GM21390 (cell line): ENCODE measurements at regions not wholly inside any gene's neighbourhood (a gene's known extent, or its start where the extent isn't known, plus 50 kb on each side); places are given as distances from the start of the nearest gene placed in this dataset.
"Not testable (repeated sequence)": the region's sequence is repeated elsewhere in the genome, so short reads cannot be mapped to it uniquely, and the experiment has no call there.

Experiments
- ATAC-seq: cut with Tn5 transposase; IDR thresholded peaks from one replicate; pipeline ENCODE4 v1.9.1; 2021; ENCODE audit not compliant: unreplicated experiment

DNA sequence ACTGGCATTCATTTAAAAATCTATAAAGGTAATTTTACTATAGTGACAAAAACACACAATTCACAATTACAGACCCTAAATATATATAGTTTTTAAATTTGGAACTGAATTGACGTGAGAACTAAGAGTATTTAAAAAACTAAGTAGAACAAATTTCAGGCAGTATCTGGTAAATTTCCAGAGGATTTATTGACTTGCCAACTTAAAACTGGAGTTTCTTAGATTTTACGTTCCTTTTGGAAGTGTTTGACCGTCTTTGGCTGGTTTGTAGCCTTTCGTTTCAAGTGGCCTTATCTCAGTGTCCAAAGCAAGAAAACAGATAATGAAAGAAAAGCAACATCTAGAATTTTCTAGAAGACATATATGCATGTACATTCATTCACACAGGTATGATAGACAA is 234.4 kb upstream of the VLDLR start:
- no peak for ATAC-seq

DNA sequence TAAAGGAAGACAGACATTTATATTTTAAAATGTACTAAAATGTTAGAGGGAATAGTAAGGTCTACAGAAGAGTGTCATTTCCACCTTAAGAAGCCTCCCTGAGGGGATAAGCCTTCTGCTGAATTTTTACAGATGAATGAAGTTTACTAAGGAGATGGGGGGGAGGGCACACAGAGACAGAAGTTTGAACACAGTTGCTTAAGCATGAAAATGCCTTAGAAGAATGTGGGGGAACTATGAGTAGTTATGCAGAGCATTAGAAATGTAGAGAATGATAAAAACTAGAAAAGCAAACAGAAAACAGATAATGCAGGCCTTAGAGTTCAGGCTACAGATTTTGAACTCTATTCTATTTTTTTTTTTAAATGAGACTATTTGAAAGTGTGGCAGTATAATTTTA is 232.2 kb upstream of the VLDLR start:
- no peak for ATAC-seq

DNA sequence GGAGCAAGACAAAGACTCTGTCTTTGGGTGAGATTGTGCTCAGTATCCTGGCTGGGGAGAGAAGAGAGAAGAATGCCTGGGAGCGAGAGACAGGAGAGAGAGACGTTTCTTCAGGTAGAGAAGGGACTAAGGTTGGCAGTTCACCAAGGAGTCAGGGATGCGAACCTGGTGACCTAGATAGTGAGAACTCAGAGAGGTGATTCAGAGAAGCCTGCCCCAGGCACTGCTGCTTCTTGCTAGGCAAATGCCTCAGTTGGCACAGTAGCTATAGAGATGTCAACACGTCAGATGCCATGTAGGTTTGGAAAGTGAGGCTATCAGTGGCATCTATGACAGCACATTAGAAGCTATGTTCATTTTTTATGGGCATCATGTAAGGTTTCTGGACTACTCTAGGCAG is 231.6 kb upstream of the VLDLR start:
- no peak for ATAC-seq

DNA sequence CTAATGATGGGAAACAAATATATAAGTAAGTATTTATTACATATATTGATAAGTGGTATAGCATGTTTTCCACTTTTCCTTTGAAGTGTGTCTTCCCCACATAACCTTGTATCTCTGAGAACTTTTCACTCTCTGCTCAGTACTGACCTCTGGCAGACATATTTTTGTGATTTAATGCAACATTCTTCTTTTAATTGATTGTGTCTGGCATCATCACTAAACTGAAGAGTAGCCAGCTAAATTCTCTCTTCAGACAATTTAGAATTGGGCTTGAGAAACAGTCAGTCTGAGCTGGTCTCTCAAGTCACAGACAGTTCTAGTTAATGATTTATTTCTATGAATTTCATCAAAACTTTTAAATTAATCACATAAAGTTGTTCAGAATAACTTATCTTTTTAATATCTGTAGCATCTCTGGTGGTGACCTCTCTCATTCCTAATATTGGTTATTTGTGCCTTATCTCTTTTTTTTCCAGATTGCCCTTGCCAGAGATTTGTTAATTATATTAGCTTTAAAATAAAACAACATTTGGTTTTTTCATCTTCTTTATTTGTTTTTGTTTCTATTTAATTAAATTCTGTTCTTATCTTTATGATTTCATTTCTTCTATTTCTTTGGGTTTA is 230.0 kb upstream of the VLDLR start:
- not testable (repeated sequence) for ATAC-seq

DNA sequence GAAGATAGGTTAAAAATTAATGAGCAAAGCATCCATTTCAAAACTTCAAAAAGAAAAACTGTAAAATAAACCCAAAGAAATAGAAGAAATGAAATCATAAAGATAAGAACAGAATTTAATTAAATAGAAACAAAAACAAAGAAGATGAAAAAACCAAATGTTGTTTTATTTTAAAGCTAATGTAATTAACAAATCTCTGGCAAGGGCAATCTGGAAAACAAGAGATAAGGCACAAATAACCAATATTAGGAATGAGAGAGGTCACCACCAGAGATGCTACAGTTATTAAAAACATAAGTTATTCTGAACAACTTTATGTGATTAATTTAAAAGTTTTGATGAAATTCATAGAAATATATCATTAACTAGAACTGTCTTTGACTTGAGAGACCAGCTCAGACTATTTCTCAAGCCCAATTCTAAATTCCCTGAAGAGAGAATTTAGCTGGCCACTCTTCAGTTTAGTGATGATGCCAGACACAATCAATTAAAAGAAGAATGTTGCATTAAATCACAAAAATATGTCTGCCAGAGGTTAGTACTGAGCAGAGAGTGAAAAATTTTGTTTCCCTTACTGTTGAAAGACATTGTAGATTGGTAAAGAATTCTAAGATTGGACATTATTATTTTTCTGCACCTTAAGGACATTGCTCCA is 227.4 kb upstream of the VLDLR start:
- ATAC-seq: not testable (repeated sequence)

DNA sequence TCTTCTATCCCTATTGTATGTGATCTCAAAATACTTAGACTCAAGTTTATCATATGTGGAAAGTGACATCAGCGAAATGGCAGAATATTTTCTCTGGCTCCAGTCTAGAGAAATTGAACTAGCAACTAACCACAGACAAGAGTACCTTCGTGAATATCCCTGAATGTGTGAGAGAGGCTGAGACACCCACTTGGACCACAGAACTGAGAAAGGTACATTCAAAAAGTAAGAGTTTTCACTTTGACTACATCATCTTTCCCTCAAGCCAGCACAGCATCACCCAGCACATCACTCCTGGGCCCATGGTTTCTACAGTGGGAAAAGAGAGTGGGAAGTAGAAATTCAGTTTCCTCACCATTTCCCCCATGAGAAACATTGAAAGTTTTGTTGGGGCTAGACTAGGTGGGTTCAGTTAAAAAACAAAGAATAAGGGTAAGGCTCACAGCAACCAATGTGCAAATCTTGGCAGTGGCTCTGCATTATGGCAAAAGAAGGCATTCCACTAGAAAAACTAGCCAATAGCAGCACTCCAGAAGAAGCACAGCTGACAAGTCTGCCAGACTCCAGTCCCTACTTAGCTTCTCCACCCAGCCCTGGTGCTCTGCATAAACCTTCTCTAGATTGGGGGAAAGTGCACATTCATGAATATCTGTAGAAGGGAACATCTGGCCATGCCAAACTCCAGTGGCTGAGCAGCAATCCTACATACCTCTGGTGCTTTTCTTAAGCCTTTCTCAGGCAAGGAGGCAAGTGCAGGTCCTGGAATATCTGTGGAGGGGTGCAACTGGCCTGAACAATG is 225.6 kb upstream of the VLDLR start:
- no peak for ATAC-seq

DNA sequence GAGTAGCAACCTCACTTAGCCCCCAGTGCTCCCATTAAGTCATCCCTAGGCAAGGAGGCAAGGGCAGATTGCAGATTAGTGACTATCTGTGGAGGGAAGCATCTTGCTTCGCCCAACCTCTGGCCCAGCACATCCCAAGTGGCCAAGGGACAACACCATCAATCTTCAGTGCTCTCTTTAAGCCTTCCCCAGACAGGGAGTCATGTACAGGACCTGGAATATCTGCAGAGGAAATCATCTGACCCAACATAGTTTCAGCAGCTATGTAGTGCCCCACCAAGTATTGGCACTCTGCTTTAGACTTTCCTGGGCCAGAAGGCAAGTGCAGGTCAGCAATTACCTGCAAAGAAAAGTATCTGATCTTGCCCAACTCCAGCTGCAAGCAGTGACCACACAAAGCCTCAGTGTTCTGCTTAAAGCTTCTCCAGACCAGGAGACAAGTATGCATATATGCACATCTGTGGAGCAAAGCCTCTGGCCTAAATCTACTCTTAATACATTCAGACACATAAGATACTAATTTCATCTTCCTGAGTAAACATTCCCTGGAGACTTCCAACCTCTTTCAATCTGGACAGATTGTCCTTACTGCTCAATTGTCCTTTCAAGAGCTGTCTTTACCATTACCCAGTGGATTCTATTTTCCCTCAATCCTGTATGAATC is 224.8 kb upstream of the VLDLR start:
- ATAC-seq: no peak

DNA sequence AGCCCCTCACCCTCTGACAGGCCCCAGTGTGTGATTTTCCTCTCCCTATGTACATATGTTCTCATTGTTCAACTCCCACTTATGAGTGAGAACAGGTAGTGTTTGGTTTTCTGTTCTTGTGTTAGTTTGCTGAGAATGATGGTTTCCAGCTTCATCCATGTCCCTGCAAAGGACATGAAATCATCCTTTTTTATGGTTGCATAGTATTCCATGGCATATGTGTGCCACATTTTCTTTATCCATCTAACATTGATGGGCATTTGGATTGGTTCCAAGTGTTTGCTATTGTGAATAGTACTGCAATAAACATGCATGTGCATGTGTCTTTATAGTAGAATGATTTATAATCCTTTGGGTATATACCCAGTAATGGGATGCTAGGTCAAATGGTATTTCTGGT is 223.7 kb upstream of the VLDLR start:
- not testable (repeated sequence) for ATAC-seq

DNA sequence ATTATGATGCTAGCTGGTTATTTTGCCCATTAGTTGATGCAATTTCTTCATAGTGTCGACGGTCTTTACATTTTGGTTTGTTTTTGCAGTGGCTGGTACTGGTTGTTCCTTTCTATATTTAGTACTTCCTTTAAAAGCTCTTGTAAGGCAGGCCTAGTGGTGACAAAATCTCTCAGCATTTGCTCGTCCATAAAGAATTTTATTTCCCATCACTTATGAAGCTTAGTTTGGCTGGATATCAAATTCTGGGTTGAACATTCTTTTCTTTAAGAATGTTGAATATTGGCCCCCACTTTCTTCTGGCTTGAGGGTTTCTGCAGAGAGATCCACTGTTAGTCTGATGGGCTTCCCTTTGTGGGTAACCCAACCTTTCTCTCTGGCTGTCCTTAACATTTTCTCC is 219.8 kb upstream of the VLDLR start:
- ATAC-seq: not testable (repeated sequence)

DNA sequence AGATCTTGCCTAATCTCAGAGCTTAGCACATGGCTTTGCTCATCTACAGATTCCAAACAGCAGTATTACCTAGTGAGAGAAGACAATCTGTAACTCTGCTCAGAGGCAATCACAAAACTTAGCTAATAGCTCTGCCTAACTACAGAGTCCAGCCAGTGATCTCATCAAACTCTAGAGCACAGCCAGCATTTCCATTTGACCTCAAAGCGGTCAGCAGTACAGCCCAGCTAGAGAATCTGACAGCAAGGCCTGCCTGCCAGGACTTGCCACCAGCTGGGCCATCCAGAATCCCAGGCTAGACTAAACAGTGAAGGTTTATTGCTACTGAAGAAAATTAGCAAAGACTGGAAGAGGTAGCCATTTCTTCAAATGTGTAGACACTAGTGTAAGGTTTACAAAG is 217.9 kb upstream of the VLDLR start:
- no peak for ATAC-seq

DNA sequence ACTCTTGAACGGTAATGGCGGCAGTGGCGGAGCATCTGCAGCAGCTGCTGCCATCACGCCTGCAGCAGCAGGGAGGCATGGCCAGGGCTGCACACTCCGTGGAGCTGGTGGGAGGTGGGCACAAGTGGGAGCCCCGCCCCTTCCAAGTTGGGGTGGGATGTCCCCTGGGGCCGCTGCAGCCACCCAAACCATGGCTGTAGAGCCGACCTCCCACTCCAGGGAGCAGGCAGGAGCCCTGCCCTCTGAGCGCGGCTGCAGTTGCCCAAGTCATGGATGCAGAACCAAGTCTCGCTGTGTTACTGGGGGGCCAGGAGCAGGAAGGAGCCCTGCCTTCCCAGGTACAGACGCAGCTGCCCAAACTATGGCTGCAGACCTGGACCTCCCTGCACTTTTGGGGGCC is 215.3 kb upstream of the VLDLR start:
- no peak for ATAC-seq

DNA sequence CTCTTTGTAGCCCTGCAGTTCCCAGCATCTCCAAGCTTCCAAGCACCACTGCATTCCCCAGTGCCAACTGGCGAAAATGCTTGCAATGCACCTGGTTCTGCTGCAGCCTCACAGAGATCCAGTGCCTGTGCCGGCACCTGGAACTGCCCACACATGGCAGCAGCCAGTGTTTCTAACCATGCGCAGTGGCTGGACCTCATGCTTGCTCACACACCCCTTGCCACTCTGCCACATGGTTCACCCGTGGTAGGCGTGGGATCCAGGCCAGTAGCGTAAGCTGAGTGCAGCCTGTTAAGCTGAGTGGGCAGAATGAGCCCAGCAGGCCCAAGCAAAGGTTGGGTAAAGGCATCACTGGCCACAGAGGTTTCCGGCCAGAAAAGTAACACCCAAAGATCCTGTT is 214.1 kb upstream of the VLDLR start:
- ATAC-seq: no peak

DNA sequence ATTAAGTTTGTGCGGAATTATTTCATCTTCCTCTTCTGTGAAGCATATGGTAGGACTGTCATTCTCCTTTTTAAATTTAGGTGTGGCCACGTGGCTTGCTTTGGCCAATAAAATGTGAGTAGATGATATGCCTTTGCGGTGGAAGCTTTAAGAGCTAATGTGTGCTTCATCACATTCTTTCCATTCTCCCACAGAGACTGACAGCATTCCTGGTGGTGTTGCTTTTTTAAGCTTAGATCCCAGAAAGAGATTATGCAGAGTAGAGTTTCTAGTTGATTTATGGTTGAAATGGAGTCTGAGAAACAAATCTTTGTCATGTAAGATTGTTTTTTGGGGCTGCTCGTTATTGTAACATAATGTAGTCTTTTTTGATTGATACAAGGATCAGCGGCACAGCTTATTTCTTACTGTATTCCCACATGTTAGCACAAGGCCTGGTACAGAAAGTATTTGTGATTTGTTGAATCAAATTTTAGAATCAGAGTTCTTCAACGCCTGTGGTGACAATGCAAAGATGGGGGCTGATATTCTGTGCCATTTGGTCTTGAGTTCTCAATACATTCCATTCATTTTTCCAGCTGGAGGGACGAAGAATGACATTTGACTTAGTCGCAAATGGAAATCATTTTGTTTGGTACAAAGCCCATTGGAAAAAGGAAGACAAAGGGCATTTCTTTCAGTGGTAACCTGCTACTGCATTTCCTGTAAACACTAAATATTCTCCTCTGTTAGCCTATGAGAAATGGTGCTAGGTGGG is 209.9 kb upstream of the VLDLR start:
- no peak for ATAC-seq

DNA sequence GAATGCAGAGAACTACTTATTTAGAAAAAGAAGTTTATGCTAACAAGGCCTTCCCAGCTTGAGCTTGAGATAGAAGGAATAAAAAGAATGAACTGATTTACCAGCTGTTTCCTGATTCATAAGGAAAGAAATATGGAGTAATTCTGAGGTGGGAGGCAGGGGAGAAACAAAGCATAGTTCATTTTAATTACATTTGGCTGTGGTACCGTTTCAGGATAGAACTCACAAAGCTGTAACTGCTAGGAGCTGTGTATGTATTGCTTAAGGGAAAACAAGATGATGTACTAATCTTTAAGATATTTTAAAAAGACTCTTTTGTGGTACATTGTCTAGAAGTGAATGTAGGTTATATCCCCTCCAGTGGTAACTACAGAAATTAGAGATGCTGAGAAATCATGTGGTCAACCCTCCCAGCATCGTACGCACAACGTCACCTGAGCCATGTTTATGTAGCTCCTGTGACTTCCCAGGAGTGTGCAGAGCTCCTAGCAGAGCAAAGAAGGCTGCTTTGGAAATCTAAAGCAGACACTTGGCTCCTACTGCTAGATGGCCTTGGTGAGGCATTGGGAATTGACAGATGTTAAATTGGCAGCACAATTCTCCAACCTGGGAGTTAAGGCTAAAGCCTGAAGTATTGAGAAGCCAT is 208.3 kb upstream of the VLDLR start:
- no peak for ATAC-seq

DNA sequence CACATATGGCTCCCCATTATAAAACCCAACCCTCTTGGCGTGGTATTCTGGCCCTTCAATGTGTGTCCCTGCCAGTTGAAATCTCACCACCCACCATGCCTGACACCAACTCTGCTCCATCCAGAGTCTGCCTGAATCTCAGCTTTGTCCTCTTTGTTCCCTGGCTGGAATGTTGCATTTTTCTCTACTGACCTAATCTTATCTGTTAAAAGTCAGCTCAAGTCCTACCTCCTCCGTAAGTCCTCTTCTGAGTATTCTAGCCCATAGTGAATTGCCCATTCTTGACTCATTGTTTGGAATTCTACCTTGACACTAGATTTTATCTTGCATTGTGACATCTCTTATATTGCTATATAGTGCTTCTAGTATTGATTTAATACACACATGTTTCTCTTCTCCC is 207.1 kb upstream of the VLDLR start:
- no peak for ATAC-seq

DNA sequence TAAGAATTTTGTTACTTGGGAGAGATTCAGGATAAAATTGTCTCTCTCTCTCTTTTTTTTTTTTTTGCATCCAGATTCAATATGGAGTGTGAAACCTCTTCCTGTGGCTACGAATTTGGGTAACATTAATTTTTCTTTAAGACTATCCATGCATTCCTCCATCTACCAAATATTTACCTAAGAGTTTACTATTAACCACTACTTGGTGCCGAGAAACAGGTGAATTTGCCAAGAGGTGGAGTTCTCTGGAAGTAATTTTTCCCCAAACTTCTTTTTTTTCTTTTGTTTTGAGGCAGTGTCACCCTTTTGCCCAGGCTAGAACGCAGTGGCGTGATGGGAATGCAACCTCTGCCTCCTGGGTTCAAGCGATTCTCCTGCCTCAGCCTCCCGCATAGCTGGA is 206.3 kb upstream of the VLDLR start:
- ATAC-seq: no peak

DNA sequence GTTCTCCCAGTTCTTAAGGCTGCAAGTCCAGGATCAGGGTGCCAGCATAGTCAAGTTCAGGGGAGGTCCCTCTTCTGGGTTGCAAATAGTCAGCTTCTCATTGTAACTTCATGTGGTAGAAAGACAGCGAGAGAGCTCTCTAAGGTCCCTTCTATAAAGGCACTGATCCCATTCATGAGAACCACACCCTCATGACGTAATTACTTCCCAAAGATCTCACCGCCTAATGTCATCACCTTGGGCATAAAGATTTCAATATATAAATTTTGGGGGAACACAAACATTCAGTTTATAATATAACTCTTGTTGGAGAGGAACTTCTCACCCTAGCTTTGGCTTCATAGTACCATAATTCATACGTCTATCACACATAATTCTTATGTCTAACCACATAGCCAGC is 203.9 kb upstream of the VLDLR start:
- ATAC-seq: no peak

DNA sequence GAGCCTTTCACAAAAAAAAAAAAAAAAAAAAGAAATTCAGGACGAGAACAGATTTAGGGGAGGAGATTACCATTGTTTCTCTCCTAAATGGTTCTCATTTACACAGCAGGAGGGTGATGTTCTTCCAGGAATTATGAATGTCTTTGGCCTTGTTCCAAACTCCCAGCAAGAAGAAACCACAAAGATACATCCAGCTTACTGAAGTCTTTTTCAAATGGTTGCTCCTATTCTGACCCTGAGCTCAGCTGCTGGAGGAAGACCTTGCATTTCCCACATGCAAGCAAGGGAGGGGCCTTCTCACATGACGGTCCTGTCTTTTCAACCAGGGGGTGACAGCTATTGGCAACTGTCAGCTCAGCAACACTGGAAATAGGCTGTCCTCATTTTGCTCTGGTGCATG is 203.0 kb upstream of the VLDLR start:
- ATAC-seq: no peak

DNA sequence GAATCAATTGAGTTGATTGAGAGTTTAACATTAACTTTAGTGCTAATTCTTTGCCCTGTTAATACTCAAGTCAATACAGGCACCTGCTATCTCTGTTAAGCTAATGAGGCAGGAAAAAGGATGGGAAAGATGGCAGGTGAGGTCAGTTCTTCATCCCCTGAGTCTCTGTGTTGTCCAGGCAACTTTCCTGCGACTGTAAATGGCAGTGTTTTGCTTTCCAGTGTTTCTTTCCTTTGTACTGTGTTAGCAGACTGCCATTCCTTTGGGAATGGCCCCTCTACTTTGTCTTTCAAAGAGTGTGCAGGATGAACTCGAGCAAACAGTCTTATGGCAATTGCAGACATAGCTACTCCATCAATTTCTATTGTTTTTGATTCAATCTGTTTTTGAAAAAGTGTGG is 202.2 kb upstream of the VLDLR start:
- no peak for ATAC-seq

DNA sequence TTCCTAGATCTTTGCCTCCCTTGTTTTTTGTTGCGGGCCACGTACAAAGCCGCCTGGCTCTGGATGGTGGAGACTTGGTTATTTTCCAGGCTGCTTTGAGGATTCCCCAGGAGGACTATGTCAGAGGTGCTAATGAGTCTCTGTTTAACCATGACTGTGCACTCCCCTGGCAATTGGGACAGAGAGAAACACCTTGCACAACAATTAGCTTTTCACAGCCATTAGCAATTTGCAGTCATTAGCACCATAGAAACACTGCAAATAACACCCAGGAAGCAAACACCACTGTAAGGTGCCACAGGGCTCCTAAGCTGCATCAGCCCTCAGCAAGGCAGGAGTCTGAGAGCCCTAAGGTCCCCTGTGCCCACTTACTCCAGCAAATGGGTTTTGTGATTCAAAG is 201.0 kb upstream of the VLDLR start:
- ATAC-seq: no peak

DNA sequence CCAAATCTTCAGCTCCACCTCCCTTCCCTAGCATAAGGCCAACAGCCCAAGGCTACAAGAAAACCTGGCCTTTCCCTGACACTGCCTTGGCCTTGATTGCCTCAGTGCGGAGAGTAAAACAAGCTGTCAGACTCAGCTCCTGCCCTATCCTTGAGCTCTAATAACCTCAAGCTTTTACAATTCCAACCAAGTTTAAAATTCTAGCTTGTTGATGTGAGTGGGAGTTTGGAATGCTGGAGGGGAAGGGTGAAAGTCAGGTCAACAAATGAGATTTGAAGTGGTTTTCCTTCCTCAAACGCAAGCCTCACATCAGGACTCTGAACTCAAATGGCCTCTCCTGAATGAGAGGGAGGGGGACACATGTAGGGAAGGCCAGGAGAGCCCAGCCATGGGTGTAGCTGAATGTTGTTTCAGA is 197.0 kb upstream of the VLDLR start:
- no peak for ATAC-seq
